ENCODE measurements at regions not wholly inside any gene's neighbourhood (a gene's known extent, or its start where the extent isn't known, plus 50 kb on each side); places are given as distances from the start of the nearest gene placed in this dataset.

- DNase-seq = no peak
Observed at GRCh38 chr5:124922255-124922975, 176.0 kb upstream of the ZNF608 start.

GRCh38 chr5:124923131-124923530 is 176.7 kb upstream of the ZNF608 start:
- peak; percentile 66 to 78 for DNase-seq

- no peak for DNase-seq
Observed at GRCh38 chr5:124924729-124925128, 178.3 kb upstream of the ZNF608 start.

GRCh38 chr5:124927735-124928134 is 181.3 kb upstream of the ZNF608 start:
- DNase-seq = no peak

GRCh38 chr5:124929000-124929399 is 182.6 kb upstream of the ZNF608 start:
- DNase-seq = no peak

- DNase-seq = no peak
Observed at GRCh38 chr5:124932791-124933600, 186.6 kb upstream of the ZNF608 start.

GRCh38 chr5:124935065-124935464 is 188.6 kb upstream of the ZNF608 start:
- no peak for DNase-seq

- DNase-seq = no peak
Observed at GRCh38 chr5:124936626-124936933, 190.1 kb upstream of the ZNF608 start.

- no peak for DNase-seq
Observed at GRCh38 chr5:124941051-124942049, 194.9 kb upstream of the ZNF608 start.

- DNase-seq = peak; percentile 28 to 31
Observed at GRCh38 chr5:124948062-124948753, 201.8 kb upstream of the ZNF608 start.

GRCh38 chr5:124948754-124949275 is 202.4 kb upstream of the ZNF608 start:
- no peak for DNase-seq

GRCh38 chr5:124949862-124950261 is 203.4 kb upstream of the ZNF608 start:
- DNase-seq = no peak

GRCh38 chr5:124951105-124951504 is 204.7 kb upstream of the ZNF608 start:
- no peak for DNase-seq

GRCh38 chr5:124951661-124952060 is 205.2 kb upstream of the ZNF608 start:
- DNase-seq = no peak

- DNase-seq = no peak
Observed at GRCh38 chr5:124952079-124952478, 205.6 kb upstream of the ZNF608 start.

GRCh38 chr5:124952566-124952965 is 206.1 kb upstream of the ZNF608 start:
- DNase-seq = no peak

- no peak for DNase-seq
Observed at GRCh38 chr5:124954784-124955183, 208.3 kb upstream of the ZNF608 start.

- no peak for DNase-seq
Observed at GRCh38 chr5:124956471-124957029, 210.1 kb upstream of the ZNF608 start.

- DNase-seq = no peak
Observed at GRCh38 chr5:124957063-124957462, 210.6 kb upstream of the ZNF608 start.

- no peak for DNase-seq
Observed at GRCh38 chr5:124960266-124960665, 213.8 kb upstream of the ZNF608 start.

- no peak for DNase-seq
Observed at GRCh38 chr5:124961521-124961920, 215.1 kb upstream of the ZNF608 start.

Measured in right lung (tissue), 2 donors.